NAMALWA (cell line): ENCODE measurements at regions not wholly inside any gene's neighbourhood (a gene's known extent, or its start where the extent isn't known, plus 50 kb on each side); places are given as distances from the start of the nearest gene placed in this dataset.

Source experiments
- DNase-seq: peaks from one replicate; pipeline ENCODE4 v3.0.0-alpha.2; 2015; ENCODE audit warnings: low spot score

DNA sequence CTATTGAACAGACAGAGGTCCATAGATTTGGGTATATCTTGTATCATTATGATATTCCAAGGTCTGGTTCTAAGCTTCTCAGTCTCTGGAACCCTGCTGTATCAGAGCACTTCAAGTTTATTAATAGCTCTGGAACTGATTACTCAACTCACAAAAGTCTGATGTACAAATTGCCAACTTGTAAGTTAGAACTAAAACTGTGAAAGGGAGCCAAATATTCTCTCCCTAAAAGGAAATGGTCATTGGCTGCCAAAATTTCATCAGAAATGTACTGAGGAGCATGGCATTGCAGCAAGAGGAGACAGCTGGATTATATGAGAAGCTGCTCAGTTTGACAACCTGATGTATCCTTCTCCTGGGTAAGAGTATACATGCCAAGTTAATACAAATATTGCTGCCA, 828.8 kb upstream of the SEL1L start:
- no peak for DNase-seq

DNA sequence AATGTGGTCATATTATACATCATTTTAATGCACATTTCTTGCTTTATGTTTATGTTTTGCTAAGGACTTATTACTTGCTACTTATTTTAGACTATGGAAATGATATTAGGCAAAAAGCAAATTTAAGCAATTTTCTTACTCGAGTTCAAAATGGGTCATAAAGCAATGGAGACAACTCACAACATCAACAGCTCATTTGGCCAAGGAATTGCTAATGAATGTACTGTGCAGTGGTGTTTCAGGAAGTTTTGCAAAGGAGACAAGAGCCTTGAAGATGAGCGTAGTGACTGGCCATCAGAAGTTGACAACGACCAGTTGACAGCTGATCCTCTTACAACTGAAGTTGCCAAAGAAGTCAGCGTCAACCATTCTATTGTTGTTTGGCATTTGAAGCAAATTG, 831.8 kb upstream of the SEL1L start:
- DNase-seq = no peak

DNA sequence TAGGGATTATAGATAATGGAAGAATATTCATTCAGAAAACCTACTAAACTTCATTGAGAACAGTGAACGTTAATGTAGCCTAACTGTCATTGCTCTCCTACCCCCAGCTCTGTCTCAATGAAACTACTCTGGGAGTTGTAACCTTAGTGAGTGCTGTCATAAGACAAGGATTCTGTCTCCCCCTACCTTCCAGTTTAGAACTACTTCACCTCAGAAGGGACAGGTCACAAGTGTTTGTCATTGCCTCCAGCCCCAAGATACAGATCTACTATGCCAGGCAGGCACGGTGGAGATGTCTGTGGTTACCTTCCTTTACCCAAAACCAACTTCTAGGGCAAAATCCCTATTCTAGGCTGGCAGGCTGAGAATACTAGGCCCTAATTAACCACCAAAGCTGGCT, 833.1 kb upstream of the SEL1L start:
- DNase-seq = peak; percentile 5

DNA sequence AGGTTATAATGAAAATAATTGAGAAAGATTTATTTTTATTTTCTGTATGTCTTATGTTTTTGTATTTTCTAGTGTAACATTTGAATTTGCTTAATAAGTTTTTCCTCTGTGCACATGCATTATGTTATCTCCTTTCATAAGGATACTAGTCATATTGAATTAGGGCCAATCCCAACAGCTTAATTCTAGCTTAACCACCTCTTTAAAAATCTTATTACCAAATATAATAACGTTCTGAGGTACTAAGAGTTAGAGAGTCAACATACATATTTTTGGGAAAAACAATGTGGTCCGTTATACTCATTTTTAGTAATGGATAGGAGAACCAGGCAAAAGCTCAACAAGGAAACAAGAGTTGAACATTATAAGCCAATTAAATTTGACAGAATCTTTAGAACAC, 845.6 kb upstream of the SEL1L start:
- no peak for DNase-seq

DNA sequence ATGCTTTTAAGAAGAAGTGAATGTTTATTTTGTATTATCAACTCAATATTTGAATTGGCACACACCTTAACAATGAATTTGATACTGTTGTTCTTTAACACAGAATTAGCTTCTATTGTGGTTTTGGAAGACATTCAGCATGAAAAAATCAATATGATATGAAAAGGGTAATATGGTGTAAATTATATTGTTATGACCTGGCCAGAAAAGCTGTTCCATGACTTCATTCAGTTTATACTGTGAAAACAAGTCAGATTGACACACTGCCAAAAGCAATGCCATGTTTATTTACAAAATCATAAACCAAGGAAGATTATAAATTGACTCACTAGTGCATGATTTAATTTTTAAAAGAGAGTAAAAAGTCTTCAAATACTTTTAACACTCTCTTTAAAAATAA, 851.4 kb upstream of the SEL1L start:
- no peak for DNase-seq

DNA sequence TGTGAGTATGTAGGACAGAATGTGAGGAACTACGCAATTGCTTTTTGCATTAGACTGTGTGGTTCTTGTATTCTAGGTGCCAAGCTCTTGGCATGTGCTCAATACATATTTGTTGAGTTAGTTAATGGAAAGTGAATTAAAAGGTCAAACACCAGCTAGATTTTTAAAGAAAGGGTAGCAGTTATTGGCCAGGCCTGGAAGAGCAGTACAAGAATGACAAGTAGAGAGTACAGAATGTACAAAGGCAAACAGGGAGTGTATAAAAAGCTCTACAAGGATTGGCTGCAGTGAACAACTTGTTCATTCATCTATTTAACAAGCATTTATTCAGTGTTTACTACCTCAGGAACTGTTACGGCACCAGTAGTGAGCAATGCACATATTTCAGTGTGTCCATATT, 854.0 kb upstream of the SEL1L start:
- no peak for DNase-seq

DNA sequence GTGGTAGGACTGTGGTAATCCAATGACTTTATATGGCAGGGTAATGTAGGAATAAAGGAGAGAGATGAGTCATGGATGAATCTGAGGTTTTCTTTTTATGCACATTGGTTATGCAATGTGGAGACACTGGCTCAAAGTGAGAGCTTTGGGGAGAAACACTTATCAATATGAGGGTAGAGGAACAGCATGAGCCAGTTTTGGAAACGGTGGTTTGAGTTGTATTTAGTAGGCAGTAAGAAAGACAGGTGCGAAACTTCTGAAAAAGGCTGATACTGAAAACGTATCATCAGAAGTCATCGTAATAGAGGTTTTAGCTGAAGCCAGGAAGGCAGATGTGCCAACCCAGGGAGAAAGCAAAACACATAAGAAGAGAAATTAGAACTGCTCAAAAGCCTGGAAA, 854.8 kb upstream of the SEL1L start:
- DNase-seq = no peak

DNA sequence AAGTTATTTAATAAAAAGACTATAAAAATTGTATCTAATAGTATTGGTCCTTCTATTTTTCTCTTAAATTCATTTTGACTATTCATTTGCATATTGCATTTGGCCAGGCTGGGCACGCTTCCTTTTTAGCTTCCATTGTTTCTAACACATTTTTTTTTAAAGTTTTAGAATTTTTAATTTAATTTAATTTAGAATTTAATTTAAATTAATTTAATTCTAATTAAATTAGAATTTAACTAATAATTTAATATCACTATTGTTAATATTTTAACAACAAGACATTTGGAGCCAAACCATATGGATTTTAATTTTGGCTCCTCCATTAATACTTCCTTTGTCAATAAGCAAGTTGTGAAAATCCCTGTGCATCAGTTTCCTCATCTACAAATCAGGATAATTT, 856.9 kb upstream of the SEL1L start:
- DNase-seq = no peak

DNA sequence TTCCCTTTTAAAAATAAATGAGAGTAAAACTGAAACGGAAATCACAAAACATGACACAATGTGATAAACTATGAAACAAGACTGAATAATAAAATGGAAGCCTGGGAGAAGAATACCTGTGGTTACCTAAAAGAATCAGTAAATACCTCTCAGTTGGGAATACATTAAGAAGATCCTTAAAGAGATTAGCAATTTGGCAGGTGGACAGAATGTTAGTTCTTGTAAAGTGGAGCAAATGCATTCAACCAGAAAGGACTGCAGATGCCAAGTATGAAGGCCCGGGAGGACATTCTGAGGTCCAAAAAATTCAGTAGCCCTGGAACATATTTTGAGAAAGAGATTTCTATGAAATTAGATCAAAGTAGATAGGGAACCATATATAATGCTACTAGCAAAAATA, 861.3 kb upstream of the SEL1L start:
- DNase-seq = no peak

DNA sequence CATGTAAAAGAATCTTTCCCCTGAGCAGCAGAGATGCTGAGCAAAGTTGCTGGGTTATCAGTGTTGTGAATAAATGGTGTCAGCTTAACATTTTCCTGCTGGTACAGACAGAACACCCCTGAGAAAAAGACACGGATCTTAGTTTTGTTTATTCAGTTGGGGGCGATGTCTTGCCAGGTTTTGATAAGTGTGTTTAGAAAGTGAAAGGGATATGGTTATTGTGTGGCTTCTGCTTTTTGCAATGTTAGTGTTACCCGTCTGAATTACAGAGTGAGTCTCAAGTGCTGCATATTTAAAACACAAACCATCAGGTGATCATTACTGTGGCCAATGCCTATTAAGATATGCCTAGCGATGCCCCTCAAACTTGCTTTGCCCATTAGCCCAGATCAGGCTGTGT, 864.6 kb upstream of the SEL1L start:
- peak; percentile 41 for DNase-seq

DNA sequence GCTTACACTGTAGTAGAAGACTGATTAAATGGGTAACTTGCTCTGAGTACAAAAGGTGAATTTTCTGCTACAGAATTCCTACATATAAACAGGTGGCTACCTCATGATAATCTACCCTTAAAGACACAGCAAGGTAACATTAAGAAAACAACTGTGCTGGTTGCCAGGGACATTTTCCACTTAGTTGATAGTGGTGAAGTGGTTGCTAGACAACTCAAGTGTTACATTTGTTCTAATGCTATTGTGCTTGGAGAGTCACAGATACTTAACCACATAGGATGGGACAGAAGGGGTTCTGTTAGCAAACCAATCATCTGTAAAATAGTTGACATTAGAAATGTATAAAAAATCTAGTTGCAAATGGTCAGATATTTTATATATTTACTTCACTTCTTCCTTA, 870.3 kb upstream of the SEL1L start:
- DNase-seq = no peak

DNA sequence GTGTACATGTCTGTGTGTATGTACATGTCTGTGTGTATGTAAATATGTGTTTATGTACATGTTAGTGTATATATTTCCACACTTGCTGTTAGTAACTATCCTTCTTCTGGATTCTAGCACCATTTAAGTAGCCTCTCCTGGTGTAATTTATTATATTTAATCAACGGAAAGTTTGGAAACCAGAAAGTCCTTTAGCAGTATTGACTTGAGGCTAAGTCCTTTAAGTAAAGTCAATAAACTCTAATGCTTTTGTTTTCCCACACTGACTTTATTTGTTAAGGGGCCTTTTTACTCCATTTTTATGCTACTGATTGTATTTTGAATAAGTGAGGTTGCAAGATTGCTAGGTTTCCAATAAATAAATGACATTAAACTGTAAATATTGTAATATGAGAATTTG, 876.4 kb upstream of the SEL1L start:
- no peak for DNase-seq

DNA sequence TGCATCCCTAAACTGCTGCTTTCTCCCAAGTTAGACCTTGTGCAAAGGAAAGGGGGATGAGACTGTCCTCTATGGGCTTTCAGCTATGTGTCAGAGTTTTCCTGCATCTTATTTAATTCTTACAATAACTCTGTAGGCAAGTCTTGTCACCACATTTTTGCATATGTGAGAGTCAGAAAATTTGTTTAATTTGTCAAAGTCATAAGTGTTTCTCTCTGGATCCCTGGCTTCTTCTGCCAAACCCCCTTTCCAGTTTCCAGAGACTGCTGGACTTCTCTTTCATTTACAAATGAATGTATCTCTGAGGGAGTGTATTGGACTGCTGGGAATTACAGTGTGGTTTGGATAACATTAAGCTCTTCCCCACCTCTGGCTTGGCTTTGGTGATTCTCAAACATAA, 877.6 kb upstream of the SEL1L start:
- no peak for DNase-seq

DNA sequence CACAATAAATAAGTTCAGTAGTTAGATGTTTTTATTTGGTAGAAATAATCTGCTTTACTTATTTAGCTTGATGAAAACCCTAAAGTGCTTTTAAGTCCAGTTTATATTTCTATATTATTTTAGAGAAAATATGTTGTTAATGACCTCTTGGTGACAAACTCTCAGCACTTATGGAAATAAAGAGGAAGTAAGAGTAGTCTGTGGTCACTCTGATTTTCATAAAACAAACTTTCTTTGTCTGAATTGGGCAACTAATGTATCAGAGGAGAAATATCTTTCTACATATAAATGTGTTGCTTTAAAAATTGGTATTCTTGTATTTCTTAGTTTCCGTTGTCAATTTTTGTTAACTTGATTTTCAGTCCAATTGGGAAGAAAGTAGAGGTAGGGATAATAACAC, 878.9 kb upstream of the SEL1L start:
- peak; percentile 13 for DNase-seq

DNA sequence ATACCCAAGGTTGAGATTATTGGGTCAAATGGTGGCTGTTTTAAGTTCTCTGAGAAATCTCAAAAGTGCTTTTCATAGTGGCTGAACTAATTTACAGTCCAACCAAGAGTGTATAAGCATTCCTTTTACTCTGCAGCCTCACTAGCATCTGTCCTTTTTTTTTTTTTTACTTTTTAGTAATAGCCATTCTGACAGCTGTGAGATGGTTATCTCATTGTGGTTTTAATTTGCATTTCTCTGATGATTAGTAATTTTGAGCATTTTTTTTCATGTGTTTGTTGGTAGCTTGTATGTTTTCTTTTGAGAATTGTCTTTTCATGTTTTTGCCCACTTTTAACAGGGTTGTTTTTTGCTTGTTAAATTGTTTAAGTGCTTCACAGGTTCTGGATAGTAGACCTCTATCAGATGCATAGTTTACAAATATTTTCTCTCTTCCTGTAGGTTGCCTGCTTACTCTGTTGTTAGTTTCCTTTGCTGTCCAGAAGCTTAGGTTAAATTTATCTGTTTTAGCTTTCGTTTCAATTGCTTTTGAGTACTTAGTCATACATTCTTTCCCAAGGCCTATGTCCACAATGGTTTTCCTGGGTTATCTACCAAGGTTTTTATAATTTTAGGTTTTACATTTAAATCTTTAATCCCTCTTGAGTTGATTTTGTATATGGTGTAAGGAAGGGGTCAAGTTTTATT, 881.3 kb upstream of the SEL1L start:
- peak; percentile 7 for DNase-seq

DNA sequence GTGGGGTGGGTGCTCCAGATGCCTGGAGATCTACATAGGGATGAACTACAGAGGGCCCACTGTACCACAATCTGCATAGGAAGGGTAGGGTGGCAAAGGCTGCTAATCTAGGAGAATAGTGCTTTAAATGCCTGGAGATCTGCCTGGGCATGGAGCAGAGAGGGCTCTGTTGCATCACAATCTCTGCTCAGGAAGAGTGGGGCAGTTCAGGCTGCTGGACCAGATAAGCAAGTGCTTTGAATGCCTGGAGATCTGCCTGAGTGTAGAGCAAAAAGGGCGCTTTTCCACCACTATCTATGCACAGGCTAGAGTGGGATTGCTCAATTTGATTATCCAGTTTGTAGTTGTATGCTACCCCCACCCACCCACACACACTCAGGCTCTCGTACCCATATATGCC, 886.3 kb upstream of the SEL1L start:
- DNase-seq = no peak

DNA sequence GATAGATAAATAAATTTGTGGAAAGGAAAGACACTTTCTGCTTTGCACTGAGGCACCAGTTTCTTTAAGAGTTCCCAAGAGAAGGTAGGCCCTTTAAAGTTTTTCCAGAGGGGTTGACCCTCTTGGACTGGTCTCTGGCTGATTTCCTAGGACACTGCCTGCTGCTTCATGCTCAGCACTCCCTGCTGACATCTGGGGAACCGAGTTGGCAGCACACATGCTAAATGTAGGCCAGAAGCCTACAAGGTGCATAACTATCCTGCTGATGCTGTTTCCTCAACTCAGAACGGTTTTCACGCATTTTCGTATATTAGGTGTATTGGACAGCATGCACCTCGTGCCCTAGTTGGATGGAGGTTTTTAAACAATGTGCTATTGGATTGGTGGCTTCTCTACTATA, 887.2 kb upstream of the SEL1L start:
- DNase-seq = no peak

DNA sequence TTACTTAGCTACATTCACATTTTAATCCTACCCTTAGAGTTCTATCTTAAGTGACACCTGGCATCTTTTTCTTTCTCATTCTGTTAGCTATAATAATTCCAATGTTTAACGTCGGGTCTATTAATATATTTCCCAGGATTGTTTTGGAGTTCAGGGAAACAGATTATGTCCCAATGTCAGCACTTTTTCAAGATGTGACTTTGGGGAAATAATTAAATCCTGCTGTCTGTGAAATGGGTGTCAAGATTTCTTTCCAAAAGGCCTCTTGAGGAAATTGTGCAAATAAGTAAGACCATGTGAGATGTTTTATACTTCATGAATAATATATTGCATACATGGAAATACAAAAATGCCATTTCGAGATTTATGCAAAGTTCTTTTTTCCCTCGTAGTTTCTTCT, 887.6 kb upstream of the SEL1L start:
- DNase-seq = no peak

DNA sequence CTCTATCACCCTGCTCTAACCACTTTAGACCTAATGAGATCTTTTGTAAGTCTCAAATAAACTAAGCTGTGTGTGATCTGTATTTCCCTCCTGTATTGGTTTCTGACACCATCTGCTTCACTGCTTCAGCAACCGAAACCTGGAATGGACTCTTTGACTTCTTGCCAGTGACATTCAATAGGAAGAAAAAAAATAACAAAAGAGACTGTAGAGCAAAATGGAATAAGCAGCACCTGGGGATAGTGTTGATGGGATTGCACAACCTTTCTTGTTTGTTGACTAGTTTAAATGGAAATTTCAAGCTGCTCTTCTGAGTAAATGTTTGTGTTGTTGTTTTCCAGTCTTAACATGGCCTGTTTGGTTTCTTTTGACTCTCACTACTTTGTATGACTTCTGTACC, 888.6 kb upstream of the SEL1L start:
- no peak for DNase-seq

DNA sequence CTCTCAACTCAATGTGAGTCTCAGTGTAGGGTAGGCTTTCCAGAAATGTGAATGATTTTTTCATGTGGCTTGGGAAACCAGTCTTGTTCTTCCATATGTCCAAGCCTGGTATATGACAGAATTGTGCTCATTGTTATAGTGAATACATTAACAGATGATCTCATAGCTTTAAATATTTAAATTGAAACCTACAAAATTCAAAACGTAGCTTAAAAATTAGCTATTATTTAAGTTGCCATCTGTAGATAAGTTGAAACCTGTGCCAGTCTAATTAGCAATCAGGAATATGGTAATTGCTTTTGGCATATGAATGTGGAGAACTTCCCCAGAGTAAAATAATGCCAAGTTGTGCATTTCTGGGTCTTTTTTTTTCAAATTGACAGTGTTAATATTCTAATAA, 891.6 kb upstream of the SEL1L start:
- no peak for DNase-seq

DNA sequence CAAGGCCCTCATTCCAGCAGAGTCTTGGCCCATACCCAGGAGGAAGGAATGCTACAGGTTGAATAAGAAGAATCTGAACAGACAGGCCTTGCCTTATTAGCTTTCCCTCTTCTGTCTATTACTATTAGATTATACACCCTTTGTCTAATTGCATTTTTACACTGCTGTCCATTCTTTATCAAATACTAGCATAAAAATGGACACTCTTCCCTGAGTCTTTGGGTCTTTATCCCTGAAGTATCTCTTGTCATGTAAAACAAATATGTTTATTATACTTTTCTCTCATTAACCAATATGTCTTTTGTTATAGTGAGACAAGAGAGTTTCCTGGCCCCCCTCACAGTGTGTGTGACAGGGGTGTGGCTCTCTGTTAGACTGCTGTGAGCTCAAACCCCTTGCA, 897.4 kb upstream of the SEL1L start:
- no peak for DNase-seq

DNA sequence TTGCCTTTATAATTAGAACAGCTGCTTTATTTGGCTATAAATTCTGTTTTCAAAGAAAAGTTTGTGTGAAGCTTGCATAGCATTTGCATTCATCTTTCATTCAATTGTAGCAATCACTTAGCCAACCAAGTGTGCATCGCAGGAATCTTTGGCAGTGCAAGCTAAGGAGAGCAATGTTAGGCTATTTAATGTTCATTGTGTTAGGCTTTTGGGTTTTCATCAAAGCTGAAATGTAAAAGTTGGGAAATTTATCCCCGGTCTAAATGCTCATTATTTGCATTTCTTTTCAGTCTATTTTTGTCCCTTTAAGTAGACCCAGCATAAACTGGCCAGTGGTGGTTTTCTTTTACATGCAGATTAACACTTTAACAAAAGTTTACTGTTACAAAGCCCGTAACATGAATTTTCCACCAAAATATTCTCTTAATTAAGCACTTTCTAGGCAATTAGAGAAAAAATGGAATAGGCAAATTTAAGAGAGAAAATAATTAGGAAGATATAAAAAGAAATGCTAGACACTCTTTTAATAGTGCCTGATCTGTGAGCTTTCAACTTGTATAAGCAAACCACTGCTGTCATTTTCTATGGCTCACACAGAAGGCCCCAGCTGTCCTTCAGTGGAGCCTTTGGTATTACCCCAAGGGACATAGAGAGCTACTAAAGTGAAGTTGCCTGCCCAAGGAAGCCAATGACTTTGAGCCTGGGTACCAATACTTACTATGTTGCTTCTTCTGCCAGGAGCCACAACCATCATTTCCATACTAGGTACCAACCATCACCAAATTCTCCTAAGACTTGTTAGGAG, 898.9 kb upstream of the SEL1L start:
- no peak for DNase-seq

DNA sequence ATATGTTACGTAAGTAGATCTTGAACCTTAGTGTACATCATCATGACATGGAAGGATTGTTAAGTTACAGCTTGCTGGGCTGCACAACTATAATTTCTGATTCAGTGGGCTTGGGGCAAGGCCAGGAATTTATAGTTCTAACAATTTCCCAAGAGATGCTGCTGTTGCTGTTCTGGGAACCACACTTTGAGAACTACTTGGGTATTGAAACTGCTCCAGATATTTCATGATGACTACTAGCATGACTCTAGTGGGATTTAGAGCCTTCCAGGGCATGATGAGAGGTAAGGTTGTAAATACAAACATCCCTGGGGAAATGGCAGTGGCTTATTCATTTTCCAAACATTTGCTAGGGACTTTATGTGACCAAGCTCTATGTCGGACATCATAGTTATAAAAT, 904.8 kb upstream of the SEL1L start:
- DNase-seq = no peak

DNA sequence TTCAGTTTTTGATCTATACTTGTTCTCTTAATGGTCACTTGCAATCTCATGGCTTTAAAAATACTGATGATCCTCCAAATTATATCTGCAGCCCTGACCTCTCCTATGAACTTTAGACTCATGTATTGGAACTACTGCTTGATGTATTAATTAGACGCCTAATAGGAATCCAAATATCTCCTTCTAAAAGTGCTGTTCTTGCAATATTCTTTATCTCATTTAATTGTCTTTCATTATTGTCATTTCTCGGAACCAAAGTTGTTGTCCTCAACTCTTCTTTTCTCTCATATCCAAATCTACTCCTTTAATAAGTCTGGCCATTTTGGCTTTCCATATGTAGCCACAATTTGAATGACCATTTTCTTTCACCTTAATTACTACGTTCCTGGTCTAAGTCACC, 907.6 kb upstream of the SEL1L start:
- DNase-seq = no peak
